HK-2 (cell line): ENCODE measurements at regions not wholly inside any gene's neighbourhood (a gene's known extent, or its start where the extent isn't known, plus 50 kb on each side); places are given as distances from the start of the nearest gene placed in this dataset.
"Not testable (repeated sequence)": the region's sequence is repeated elsewhere in the genome, so short reads cannot be mapped to it uniquely, and the experiment has no call there.

Experiments
- DNase-seq: peaks from one replicate; pipeline ENCODE4 v3.0.0-alpha.2; 2018; ENCODE audit not compliant: unreplicated experiment

- DNase-seq = no peak
These were observed 280.3 kb upstream of the FOXF1 start for GRCh38 chr16:86229866-86230656.

GRCh38 chr16:86231321-86231995, 278.9 kb upstream of the FOXF1 start:
- DNase-seq = no peak

- DNase-seq = no peak
These were observed 278.4 kb upstream of the FOXF1 start for GRCh38 chr16:86231996-86232350.

GRCh38 chr16:86232496-86232895, 277.8 kb upstream of the FOXF1 start:
- no peak for DNase-seq

GRCh38 chr16:86233506-86233905, 276.8 kb upstream of the FOXF1 start:
- not testable (repeated sequence) for DNase-seq

GRCh38 chr16:86239381-86239780, 270.9 kb upstream of the FOXF1 start:
- DNase-seq = no peak

GRCh38 chr16:86240716-86241363, 269.5 kb upstream of the FOXF1 start:
- no peak for DNase-seq

GRCh38 chr16:86241681-86242080, 268.6 kb upstream of the FOXF1 start:
- DNase-seq = no peak

GRCh38 chr16:86242244-86243122, 267.8 kb upstream of the FOXF1 start:
- no peak for DNase-seq

GRCh38 chr16:86243123-86243473, 267.2 kb upstream of the FOXF1 start:
- no peak for DNase-seq

- no peak for DNase-seq
These were observed 266.7 kb upstream of the FOXF1 start for GRCh38 chr16:86243571-86244154.

GRCh38 chr16:86244158-86244557, 266.2 kb upstream of the FOXF1 start:
- DNase-seq = no peak

- no peak for DNase-seq
These were observed 265.4 kb upstream of the FOXF1 start for GRCh38 chr16:86244936-86245335.

- no peak for DNase-seq
These were observed 265.0 kb upstream of the FOXF1 start for GRCh38 chr16:86245351-86245750.

- no peak for DNase-seq
These were observed 264.4 kb upstream of the FOXF1 start for GRCh38 chr16:86245895-86246294.

GRCh38 chr16:86248310-86248905, 261.9 kb upstream of the FOXF1 start:
- DNase-seq = no peak

- no peak for DNase-seq
These were observed 260.7 kb upstream of the FOXF1 start for GRCh38 chr16:86249631-86250030.

GRCh38 chr16:86251682-86252081, 258.6 kb upstream of the FOXF1 start:
- no peak for DNase-seq

GRCh38 chr16:86252596-86252995, 257.7 kb upstream of the FOXF1 start:
- DNase-seq = no peak

- DNase-seq = no peak
These were observed 254.4 kb upstream of the FOXF1 start for GRCh38 chr16:86255966-86256365.

- DNase-seq = no peak
These were observed 253.3 kb upstream of the FOXF1 start for GRCh38 chr16:86256995-86257394.
